ENCODE measurements at regions not wholly inside any gene's neighbourhood (a gene's known extent, or its start where the extent isn't known, plus 50 kb on each side); places are given as distances from the start of the nearest gene placed in this dataset.
"Not testable (repeated sequence)": the region's sequence is repeated elsewhere in the genome, so short reads cannot be mapped to it uniquely, and the experiment has no call there.

DNA sequence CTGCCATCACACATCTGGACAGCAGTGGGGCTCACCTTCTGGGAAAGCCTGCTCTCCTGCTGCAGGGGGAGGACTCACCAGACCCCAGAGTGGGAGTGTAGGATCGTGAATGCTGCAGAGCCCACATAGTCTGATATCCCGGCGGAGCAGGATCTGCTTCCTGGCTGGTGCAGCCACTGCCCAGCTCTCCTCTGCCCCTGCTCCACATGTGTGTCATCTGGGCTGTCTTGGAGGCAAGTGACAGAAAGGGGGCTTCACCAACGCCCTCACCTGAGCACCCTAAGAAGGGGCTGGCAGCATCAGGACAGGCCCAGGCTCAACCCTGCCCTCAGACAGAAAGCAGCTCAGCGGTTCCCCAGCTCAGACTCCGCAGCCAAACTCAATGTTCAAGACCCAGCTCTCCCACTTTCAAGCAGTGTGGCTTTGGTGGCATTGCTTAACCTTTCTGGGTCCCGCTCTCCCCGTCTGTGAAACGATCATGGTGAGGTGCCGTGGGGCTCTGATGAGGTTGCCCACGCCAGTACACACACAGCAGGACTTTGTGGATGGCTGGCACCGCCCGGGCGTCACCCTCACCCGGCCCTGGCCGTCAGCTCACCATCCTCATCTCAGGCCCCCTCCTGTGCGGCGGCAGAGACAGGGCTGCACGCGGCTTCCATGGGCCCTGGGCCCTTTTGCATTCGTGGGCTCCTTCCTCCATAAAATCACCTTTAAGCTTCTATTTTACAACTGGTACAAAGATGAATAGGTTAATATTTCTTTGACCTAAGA lies 91.0 kb upstream of the SFSWAP start:
- Histone ChIP-seq H3K4me1 (peaks cover 0 to 8% (median 0%) of the 10 kb centered on the region in 3 donors), H3K36me3 (no peaks in the 10 kb centered on the region), H3K9me3 (no peaks in the 10 kb centered on the region), H3K4me3 (no peak overlapping the region), H3K27me3 (peaks cover 0 to 77% (median 0%) of the 10 kb centered on the region in 4 donors), H3K27ac (no peak overlapping the region)
- no peak for DNase-seq
- intact Hi-C loops (cut with DNase I): loop anchor here (10.0 kb wide), 1 partner anchor 205 kb away; the partner anchor contains the start of gene MMP17
- TF ChIP-seq POLR2A (IDR thresholded peaks at IDR 0.05): no peak
- WGBS, 2 donors: 69 to 80% methylated on average over 10 to 12 of the region's 21 CpGs

DNA sequence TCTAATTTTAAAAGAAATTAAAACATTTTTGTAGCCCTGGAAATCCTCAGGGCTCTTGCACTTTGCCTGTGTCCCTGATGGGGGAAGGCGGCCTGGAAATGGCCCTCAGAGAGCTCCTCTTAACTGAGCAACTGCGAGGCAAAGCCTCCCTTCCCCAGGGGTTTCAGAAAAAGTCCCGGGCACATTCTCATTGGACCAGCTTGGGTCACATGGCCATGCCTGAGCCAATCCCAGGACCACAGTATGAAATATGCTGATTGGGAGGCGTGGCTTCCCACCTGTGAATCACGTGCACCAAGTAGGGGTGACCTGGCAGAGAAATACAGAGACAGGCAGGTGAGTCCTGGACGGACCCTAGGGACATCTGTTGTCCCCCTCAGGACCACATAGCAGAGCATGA lies 90.4 kb upstream of the SFSWAP start:
- 70 to 97% methylated on average over 3 to 6 of the region's 6 CpGs for WGBS, 2 donors
- H3K27ac ChIP-seq: no peak overlapping the region
- no peak for DNase-seq
- no peak for TF ChIP-seq POLR2A (IDR thresholded peaks at IDR 0.05)
- TF ChIP-seq, protein P1, sequence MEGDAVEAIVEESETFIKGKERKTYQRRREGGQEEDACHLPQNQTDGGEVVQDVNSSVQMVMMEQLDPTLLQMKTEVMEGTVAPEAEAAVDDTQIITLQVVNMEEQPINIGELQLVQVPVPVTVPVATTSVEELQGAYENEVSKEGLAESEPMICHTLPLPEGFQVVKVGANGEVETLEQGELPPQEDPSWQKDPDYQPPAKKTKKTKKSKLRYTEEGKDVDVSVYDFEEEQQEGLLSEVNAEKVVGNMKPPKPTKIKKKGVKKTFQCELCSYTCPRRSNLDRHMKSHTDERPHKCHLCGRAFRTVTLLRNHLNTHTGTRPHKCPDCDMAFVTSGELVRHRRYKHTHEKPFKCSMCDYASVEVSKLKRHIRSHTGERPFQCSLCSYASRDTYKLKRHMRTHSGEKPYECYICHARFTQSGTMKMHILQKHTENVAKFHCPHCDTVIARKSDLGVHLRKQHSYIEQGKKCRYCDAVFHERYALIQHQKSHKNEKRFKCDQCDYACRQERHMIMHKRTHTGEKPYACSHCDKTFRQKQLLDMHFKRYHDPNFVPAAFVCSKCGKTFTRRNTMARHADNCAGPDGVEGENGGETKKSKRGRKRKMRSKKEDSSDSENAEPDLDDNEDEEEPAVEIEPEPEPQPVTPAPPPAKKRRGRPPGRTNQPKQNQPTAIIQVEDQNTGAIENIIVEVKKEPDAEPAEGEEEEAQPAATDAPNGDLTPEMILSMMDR (IDR thresholded peaks at IDR 0.05): no peak
- H3K27me3 ChIP-seq: peaks cover 0 to 76% (median 0%) of the 10 kb centered on the region in 4 donors
- H3K9me3 ChIP-seq: no peaks in the 10 kb centered on the region
- intact Hi-C loops (cut with DNase I): no loop called here
- H3K36me3 ChIP-seq: no peaks in the 10 kb centered on the region
- H3K4me1 ChIP-seq: peaks cover 0 to 13% (median 4%) of the 10 kb centered on the region in 3 donors
- no peak overlapping the region for H3K4me3 ChIP-seq

- H3K27me3 ChIP-seq: peaks cover 0 to 70% (median 0%) of the 10 kb centered on the region in 4 donors
Observed at GRCh38 chr12:131620946-131621681, 89.8 kb upstream of the SFSWAP start.

DNA sequence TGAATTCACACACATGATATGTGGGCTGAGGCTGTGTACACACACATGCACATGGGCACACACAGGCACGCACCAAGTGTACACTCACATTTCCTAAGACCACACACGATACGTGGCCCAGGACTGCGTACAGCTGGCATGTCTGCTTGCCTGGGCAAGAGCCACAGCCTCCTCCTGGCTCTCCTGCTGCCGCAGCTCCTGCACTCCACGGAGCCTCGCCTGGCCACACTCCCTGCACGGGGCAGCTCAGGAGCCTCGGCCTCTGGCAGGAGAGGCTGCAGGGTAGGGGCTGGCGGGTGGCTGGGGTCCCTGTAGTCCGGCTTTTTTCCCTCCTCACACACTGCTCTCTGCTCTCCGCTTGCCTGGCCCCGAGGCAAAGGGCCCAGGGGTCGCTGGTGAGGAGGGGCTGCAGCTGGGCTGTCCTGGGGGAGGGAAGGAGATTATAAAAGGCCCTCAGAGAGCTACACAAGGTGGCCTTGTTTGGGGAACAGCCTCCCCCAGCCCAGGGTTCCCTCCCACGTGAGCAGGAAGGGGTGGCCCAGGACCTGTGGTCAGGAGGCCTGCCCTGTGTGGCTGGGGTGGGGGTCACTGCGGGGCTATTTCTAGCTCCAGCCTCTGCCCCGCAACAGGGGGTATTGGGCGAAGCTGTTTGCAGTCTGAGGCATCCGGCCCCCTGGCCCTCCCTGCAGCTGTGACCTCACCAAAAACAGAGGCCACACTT lies 89.0 kb upstream of the SFSWAP start:
- H3K4me1 ChIP-seq: peaks cover 0 to 13% (median 4%) of the 10 kb centered on the region in 3 donors
- intact Hi-C loops (cut with DNase I): no loop called here
- 34 to 50% methylated on average over 2 to 7 of the region's 19 CpGs for whole genome bisulfite sequencing, 2 donors
- H3K27ac ChIP-seq: no peak overlapping the region
- H3K27me3 ChIP-seq: peaks cover 0 to 63% (median 0%) of the 10 kb centered on the region in 4 donors
- no peaks in the 10 kb centered on the region for H3K9me3 ChIP-seq
- no peak overlapping the region for H3K4me3 ChIP-seq
- H3K36me3 ChIP-seq: no peaks in the 10 kb centered on the region
- TF ChIP-seq, protein P1 (IDR thresholded peaks at IDR 0.05): no peak
- no peak for TF ChIP-seq POLR2A (IDR thresholded peaks at IDR 0.05)
- DNase-seq: no peak

More at GRCh38 chr12:131620946-131621681, 89.8 kb upstream of the SFSWAP start:
- no peak for DNase-seq
- Histone ChIP-seq H3K27ac (no peak overlapping the region), H3K36me3 (no peaks in the 10 kb centered on the region), H3K4me3 (no peak overlapping the region), H3K4me1 (peaks cover 0 to 13% (median 4%) of the 10 kb centered on the region in 3 donors), H3K9me3 (no peaks in the 10 kb centered on the region)
- WGBS, 2 donors: 69 to 98% methylated on average over 10 to 11 of the region's 27 CpGs
- intact Hi-C loops (cut with DNase I): no loop called here
- TF ChIP-seq, protein P1 (IDR thresholded peaks at IDR 0.05): no peak
- no peak for TF ChIP-seq POLR2A (IDR thresholded peaks at IDR 0.05)

- H3K27ac ChIP-seq: no peak overlapping the region
- H3K4me3 ChIP-seq: no peak overlapping the region
- peaks cover 0 to 57% (median 0%) of the 10 kb centered on the region in 4 donors for H3K27me3 ChIP-seq
- 55 to 71% methylated on average over 4 of the region's 14 CpGs for WGBS, 2 donors
- TF ChIP-seq, protein P1 (IDR thresholded peaks at IDR 0.05): no peak
- TF ChIP-seq POLR2A (IDR thresholded peaks at IDR 0.05): no peak
- peaks cover 0 to 13% (median 4%) of the 10 kb centered on the region in 3 donors for H3K4me1 ChIP-seq
- H3K9me3 ChIP-seq: no peaks in the 10 kb centered on the region
- no peaks in the 10 kb centered on the region for H3K36me3 ChIP-seq
- intact Hi-C loops (cut with DNase I): no loop called here
- no peak for DNase-seq
Observed at GRCh38 chr12:131622422-131622955, 88.4 kb upstream of the SFSWAP start.

GRCh38 chr12:131623404-131624368 lies 87.2 kb upstream of the SFSWAP start:
- not testable (repeated sequence) for H3K4me3 ChIP-seq, H3K9me3 ChIP-seq, H3K36me3 ChIP-seq, H3K27ac ChIP-seq, DNase-seq
- Histone ChIP-seq H3K4me1 (peaks cover 0 to 13% (median 4%) of the 10 kb centered on the region in 3 donors), H3K27me3 (peaks cover 0 to 54% (median 4%) of the 10 kb centered on the region in 4 donors)
- intact Hi-C loops (cut with DNase I): loop anchor here (2.0 kb wide), 1 partner anchor 283 kb away; no protein-coding TSS in a partner anchor
- WGBS, 2 donors: 70 to 100% methylated on average over 1 to 2 of the region's 15 CpGs

DNA sequence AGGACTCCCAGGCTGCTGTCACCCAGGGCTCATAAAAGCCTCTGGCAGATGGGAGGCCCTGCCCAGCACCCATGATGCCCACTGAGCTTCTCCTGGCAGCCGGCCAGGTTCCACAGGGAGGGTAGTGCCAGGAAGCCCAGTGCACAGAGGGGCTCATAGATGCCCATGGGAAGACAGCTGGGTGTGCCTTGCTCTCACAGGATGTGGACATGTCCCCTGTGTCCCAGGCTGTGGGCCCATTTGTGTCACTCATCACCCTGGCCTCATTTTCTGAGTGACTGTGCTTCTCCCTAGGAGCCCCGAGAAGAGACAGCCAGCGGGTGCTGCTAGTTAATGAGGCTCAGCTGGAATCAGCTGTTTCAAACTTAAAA lies 86.5 kb upstream of the SFSWAP start:
- Histone ChIP-seq H3K27me3 (peaks cover 0 to 54% (median 5%) of the 10 kb centered on the region in 4 donors), H3K4me1 (peaks cover 0 to 13% (median 4%) of the 10 kb centered on the region in 3 donors)
- not testable (repeated sequence) for H3K36me3 ChIP-seq, H3K27ac ChIP-seq, H3K9me3 ChIP-seq, DNase-seq, H3K4me3 ChIP-seq
- WGBS, 2 donors: 18 to 33% methylated on average over 2 of the region's 3 CpGs
- intact Hi-C loops (cut with DNase I): loop anchor here (2.0 kb wide), 1 partner anchor 284 kb away; no protein-coding TSS in a partner anchor

Measured in esophagus squamous epithelium (tissue), 5 donors.